ENCODE measurements at regions not wholly inside any gene's neighbourhood (a gene's known extent, or its start where the extent isn't known, plus 50 kb on each side); places are given as distances from the start of the nearest gene placed in this dataset.

- TF ChIP-seq, protein P1, sequence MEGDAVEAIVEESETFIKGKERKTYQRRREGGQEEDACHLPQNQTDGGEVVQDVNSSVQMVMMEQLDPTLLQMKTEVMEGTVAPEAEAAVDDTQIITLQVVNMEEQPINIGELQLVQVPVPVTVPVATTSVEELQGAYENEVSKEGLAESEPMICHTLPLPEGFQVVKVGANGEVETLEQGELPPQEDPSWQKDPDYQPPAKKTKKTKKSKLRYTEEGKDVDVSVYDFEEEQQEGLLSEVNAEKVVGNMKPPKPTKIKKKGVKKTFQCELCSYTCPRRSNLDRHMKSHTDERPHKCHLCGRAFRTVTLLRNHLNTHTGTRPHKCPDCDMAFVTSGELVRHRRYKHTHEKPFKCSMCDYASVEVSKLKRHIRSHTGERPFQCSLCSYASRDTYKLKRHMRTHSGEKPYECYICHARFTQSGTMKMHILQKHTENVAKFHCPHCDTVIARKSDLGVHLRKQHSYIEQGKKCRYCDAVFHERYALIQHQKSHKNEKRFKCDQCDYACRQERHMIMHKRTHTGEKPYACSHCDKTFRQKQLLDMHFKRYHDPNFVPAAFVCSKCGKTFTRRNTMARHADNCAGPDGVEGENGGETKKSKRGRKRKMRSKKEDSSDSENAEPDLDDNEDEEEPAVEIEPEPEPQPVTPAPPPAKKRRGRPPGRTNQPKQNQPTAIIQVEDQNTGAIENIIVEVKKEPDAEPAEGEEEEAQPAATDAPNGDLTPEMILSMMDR (IDR thresholded peaks at IDR 0.05), result no peak
- TF ChIP-seq POLR2A (IDR thresholded peaks at IDR 0.05; ENCODE audit: low read depth) (no peak), EP300 (IDR thresholded peaks at IDR 0.05) (no peak)
Measured at GRCh38 chr3:148344521-148344920, 353.2 kb upstream of the AGTR1 start.
